Heart left ventricle (tissue), 16 donors: ENCODE measurements at regions not wholly inside any gene's neighbourhood (a gene's known extent, or its start where the extent isn't known, plus 50 kb on each side); places are given as distances from the start of the nearest gene placed in this dataset.

Experiments used
- ATAC-seq, 4 donors: fragments of 200-7000 bp; cut with Tn5 transposase; one replicate each; pipeline ENCODE4 v1.9.1; 2020 to 2022; ENCODE audit warnings: moderate library complexity in 4 of 4, mild to moderate bottlenecking in 3 of 4, moderate number of reproducible peaks in 1 of 4
- DNase-seq, 5 donors: peaks; one replicate each; pipeline ENCODE4 v3.0.0-alpha.2; 2020
- H3K27ac ChIP-seq, 12 donors: fragments of 200-600 bp; sonication (generic) in 4 of 12; one replicate each; pipeline versions ENCODE4 v1.5.0 to v1.8.0; 2016 to 2022; ENCODE audit warnings: mild to moderate bottlenecking in 2 of 12
- H3K27me3 ChIP-seq, 9 donors: fragments of 200-600 bp; sonication (generic) in 2 of 9; one replicate each; pipeline versions ENCODE4 v1.5.1 to v1.8.0; 2016 to 2022; ENCODE audit warnings: mild to moderate bottlenecking in 3 of 9
- H3K36me3 ChIP-seq, 9 donors: fragments of 200-600 bp; sonication (generic) in 2 of 9; one replicate each; pipeline versions ENCODE4 v1.5.0 to v1.8.0; 2018 to 2022; ENCODE audit warnings: mild to moderate bottlenecking in 2 of 9
- H3K4me1 ChIP-seq, 12 donors: fragments of 200-600 bp; sonication (generic) in 4 of 12; one replicate each; pipeline versions ENCODE4 v1.5.0 to v1.8.0; 2016 to 2022; ENCODE audit warnings: mild to moderate bottlenecking in 3 of 12
- H3K4me3 ChIP-seq, 12 donors: fragments of 200-600 bp; sonication (generic) in 4 of 12; one replicate each; pipeline versions ENCODE4 v1.5.0 to v1.8.0; 2017 to 2022; ENCODE audit warnings: mild to moderate bottlenecking in 9 of 12, moderate library complexity in 4 of 12
- H3K9me3 ChIP-seq, 12 donors: fragments of 200-600 bp; sonication (generic) in 4 of 12; one replicate each; pipeline versions ENCODE4 v1.5.0 to v1.8.0; 2016 to 2022; ENCODE audit warnings: mild to moderate bottlenecking in 1 of 12
- CTCF ChIP-seq, 12 donors: fragments of 200-600 bp; sonication (generic) in 4 of 12; IDR thresholded peaks; one replicate each; pipeline versions ENCODE4 v1.5.0 to v1.8.0; 2018 to 2022; ENCODE audit warnings: antibody characterized with exemption in 12 of 12, mild to moderate bottlenecking in 5 of 12
- POLR2A ChIP-seq, 2 donors: fragments of 450-650 bp; IDR thresholded peaks; one replicate each; pipeline ENCODE4 v1.6.1; 2017; ENCODE audit warnings: antibody characterized with exemption in 2 of 2, mild to moderate bottlenecking in 2 of 2, moderate library complexity in 2 of 2
- WGBS, 4 donors: extraction: QIAGEN DNeasy Blood & Tissue Kit in 2 of 4; methylation state at CpG; one replicate each; pipeline versions ENCODE4 v1.1.5 to v1.1.7; 2013 to 2018; 5-methylcytosine and 5-hydroxymethylcytosine counted together
- intact Hi-C, 10 donors: fragments of 100-400 bp; cut with DNase I; formaldehyde crosslinking; loops; one replicate each; pipeline versions ENCODE4 v1.11.1 to v1.14.2; 2022
- donor health status: ischemic (EF 13 %, LVEDD 7.1; RV severe dilation, severe dysfunction).
- donor health status: healthy with polysubstance abuse.
- donor health status: DM: no; HTN: yes; CAD: no.
- donor health status: DM: no; HTN: no; CAD: no.
- donor health status: ischemic (EF 25% LVEDD 6.9; RV normal size, moderate dysfunction).
- donor health status: ischemic (EF 25% LVEDD 5.7; RV mildly dilated, moderate dysfunction).
- donor health status: healthy.
- donor health status: DM: yes; HTN: yes; CAD: no.
- donor health status: ischemic (EF 35%, LVEDD 5.7; RV mildly dilated, moderate dysfunction).
- donor health status: nonischemic (EF 11% LVEDD 7.7; RV severe dilation, severe dysfunction).
- donor health status: DM: yes; HTN: yes; CAD: no.
- donor health status: PGD.
- donor health status: ischemic (EF 29% LVEDD 5.4; RV normal size, mild dysfunction).
- donor health status: nonischemic (EF 23%, LVEDD 6.1; RV moderate dilation, normal function).

GRCh38 chr18:70649683-70650082 lies 360.8 kb downstream of the SOCS6 start:
- TF ChIP-seq CTCF (IDR thresholded peaks at IDR 0.05), result no peak
- TF ChIP-seq POLR2A (IDR thresholded peaks at IDR 0.05), result no peak
- H3K27me3 ChIP-seq, result no peaks in the 10 kb centered on the region
- H3K4me3 ChIP-seq, result no peak overlapping the region
- intact Hi-C loops, result no loop called here
- no peaks in the 10 kb centered on the region for H3K36me3 ChIP-seq
- 87 to 91% (median 88%) methylated on average over 7 of the region's 7 CpGs for WGBS, 4 donors
- DNase-seq (no peak), ATAC-seq (no peak)
- H3K4me1 ChIP-seq, result no peaks in the 10 kb centered on the region
- peaks cover 0 to 3% (median 0%) of the 10 kb centered on the region in 12 donors for H3K9me3 ChIP-seq
- no peak overlapping the region for H3K27ac ChIP-seq

- WGBS, 4 donors, result 47 to 53% (median 51%) methylated on average over 5 of the region's 5 CpGs
- ATAC-seq, result no peak
- Histone ChIP-seq H3K27me3 (no peaks in the 10 kb centered on the region), H3K9me3 (peaks cover 0 to 3% (median 0%) of the 10 kb centered on the region in 12 donors), H3K4me3 (no peak overlapping the region), H3K4me1 (no peaks in the 10 kb centered on the region), H3K27ac (no peak overlapping the region), H3K36me3 (no peaks in the 10 kb centered on the region)
- no peak for TF ChIP-seq CTCF (IDR thresholded peaks at IDR 0.05)
- TF ChIP-seq POLR2A (IDR thresholded peaks at IDR 0.05), result no peak
- intact Hi-C loops, result no loop called here
- no peak for DNase-seq
Observed at GRCh38 chr18:70645971-70646370, 357.1 kb downstream of the SOCS6 start.

GRCh38 chr18:70643812-70644211 lies 355.0 kb downstream of the SOCS6 start:
- Histone ChIP-seq H3K4me3 (no peak overlapping the region), H3K4me1 (no peaks in the 10 kb centered on the region), H3K36me3 (no peaks in the 10 kb centered on the region), H3K27me3 (no peaks in the 10 kb centered on the region), H3K27ac (no peak overlapping the region), H3K9me3 (peaks cover 0 to 13% (median 0%) of the 10 kb centered on the region in 12 donors)
- 36 to 85% (median 40%) methylated on average over 1 of the region's 1 CpG for WGBS, 4 donors
- TF ChIP-seq POLR2A (IDR thresholded peaks at IDR 0.05) (no peak), CTCF (IDR thresholded peaks at IDR 0.05) (no peak)
- intact Hi-C loops, result no loop called here
- DNase-seq (no peak), ATAC-seq (no peak)

GRCh38 chr18:70641156-70641775 lies 352.4 kb downstream of the SOCS6 start:
- no peak for ATAC-seq
- Histone ChIP-seq H3K4me1 (no peaks in the 10 kb centered on the region), H3K27me3 (no peaks in the 10 kb centered on the region), H3K9me3 (peaks cover 0 to 15% (median 0%) of the 10 kb centered on the region in 12 donors), H3K36me3 (no peaks in the 10 kb centered on the region), H3K4me3 (no peak overlapping the region), H3K27ac (no peak overlapping the region)
- 42 to 64% (median 58%) methylated on average over 6 of the region's 6 CpGs for WGBS, 4 donors
- DNase-seq, result no peak
- intact Hi-C loops, result no loop called here
- no peak for TF ChIP-seq POLR2A (IDR thresholded peaks at IDR 0.05)
- TF ChIP-seq CTCF (IDR thresholded peaks at IDR 0.05), result no peak
